ENCODE measurements at regions not wholly inside any gene's neighbourhood (a gene's known extent, or its start where the extent isn't known, plus 50 kb on each side); places are given as distances from the start of the nearest gene placed in this dataset.

DNA sequence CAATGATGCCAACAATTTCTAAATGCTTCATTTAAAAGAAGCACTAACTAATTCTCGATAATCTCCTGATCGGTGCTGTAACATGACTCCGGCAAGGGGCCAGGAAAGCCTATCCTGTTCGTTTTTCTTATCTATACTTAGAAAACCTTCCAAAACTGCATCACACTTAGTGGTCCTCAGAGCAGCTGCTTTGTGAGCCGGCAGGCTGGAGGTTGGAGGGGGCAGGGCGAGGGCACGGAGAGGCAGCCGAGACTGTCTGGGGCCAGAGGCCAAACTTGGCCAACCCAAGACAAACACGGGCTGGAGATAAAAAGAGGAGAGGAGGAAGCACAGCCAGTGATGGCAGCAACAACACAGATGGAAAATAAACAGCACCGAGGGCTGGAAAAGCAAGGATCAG lies 455.7 kb downstream of the BCOR start:
- no peak for DNase-seq (ENCODE audit: extremely low read depth in 1 of 2, low read depth in 1 of 2)

- no peak for DNase-seq (ENCODE audit: extremely low read depth in 1 of 2, low read depth in 1 of 2)
Observed at GRCh38 chrX:39643550-39643949, 454.2 kb downstream of the BCOR start.

GRCh38 chrX:39645178-39645895 lies 452.4 kb downstream of the BCOR start:
- DNase-seq (ENCODE audit: extremely low read depth in 1 of 2, low read depth in 1 of 2) = no peak

DNA sequence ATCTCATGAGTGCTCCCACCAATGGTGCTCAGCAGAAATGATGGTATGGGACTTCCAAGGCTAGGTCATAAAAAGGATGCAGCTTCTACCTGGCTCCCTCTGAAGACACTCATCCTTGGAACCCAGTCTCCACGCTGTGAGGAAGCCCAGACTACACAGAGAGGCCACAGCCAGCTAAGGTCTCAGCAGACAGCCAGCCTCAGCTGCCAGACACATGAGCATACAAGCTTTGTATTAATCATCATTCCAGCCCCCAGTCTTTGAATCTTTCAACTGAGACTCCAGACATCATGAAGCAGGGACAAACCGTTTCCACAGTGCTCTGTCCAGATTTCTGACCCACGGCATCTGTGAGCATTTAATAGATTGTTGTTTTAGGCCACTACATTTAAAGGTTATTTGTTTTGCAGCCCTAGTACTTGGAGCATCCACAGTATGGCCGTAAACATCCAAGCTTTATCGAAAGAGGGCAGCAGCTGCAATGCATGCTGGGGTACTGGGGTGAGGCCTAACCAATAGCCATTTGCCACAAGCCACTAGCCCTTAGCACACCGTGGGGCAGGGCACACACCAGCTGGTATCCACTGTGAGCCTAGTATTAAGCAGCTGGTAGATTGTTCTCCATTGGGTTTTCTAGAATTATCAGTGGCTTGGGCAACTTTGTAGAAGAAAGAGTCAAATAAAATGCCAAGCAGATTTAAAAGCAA lies 449.1 kb downstream of the BCOR start:
- DNase-seq (ENCODE audit: extremely low read depth in 1 of 2, low read depth in 1 of 2) = no peak

GRCh38 chrX:39650768-39651347 lies 446.9 kb downstream of the BCOR start:
- no peak for DNase-seq (ENCODE audit: extremely low read depth in 1 of 2, low read depth in 1 of 2)

- DNase-seq (ENCODE audit: extremely low read depth in 1 of 2, low read depth in 1 of 2) = no peak
Observed at GRCh38 chrX:39652336-39652735, 445.4 kb downstream of the BCOR start.

DNA sequence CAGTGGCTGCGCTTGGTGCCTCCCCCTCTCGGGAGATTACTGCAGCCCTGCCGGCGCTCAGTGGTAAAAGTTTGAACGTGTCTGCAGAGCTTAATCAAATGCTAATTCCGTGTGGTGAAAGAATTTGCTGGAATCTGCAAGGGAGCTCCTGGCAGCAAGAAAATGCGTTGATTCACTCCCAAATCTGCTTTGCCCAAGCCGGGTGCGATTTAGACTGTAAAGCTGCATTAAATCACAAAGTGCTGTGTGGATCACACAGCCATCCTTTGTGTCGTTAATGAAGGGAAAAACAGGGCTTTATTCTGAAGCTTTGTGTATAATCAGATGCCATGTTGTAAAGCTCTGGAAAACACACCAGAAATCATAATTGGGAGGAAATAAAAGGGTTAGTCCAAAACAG lies 444.1 kb downstream of the BCOR start:
- DNase-seq (ENCODE audit: extremely low read depth in 1 of 2, low read depth in 1 of 2) = no peak

DNA sequence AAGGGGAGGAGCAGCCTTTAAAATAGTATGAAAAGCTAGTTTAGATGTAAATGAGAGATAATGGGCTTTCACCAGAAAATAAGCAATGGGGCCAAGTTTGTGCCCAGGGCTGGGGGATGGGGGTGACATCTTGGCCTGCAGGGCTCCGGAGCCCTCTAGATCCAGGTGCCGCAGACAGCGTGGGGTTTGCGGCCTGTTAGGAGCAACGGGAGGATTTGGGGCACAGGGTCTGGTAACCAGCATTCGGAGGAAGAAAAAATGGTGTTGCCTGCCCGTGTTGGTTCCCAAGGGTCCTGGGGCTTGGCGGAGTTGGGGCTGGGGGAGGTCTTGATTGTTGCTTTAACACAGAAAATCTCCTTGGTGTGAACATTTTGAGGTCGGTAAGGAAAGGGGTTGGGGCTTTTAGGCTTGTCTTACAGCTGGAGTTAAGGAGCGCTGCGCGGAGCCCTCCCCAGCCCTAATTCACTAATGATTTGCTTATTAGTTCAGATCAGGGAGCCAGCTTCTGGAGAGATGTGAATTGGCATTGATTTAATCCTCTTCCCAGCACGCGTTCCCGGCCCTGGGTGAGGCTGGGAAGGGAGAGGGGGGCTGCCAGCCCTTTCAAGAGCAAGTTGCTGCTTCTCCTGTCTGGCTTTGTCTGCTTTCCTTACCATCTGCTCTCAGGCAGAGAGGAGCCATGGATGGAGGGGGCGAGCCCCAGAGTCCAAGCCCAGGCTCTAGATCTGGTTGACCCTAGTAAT lies 443.4 kb downstream of the BCOR start:
- no peak for DNase-seq (ENCODE audit: extremely low read depth in 1 of 2, low read depth in 1 of 2)

GRCh38 chrX:39654952-39655351 lies 442.8 kb downstream of the BCOR start:
- DNase-seq (ENCODE audit: extremely low read depth in 1 of 2, low read depth in 1 of 2) = no peak

GRCh38 chrX:39661116-39661907 lies 436.4 kb downstream of the BCOR start:
- DNase-seq (ENCODE audit: extremely low read depth in 1 of 2, low read depth in 1 of 2) = no peak

- DNase-seq (ENCODE audit: extremely low read depth in 1 of 2, low read depth in 1 of 2) = no peak
Observed at GRCh38 chrX:39665830-39666518, 431.8 kb downstream of the BCOR start.

DNA sequence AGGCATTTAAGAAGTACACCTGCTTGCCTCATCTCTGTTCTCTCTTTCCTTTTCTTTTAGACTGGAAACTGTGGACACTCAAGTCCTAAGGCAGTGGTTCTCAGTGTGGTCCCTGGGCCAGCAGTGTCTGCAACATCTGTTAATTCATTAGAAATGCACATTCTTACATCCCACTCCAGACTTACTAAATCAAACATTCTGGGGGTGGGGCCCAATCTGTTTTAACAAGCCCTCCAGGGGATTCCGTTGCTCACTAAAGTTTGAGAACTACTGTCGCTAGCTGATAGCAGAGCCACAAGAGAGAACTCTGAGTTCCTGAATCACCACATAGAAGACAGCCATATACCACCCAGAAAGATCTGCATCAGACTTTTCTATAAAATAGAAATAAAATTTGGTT lies 430.6 kb downstream of the BCOR start:
- DNase-seq (ENCODE audit: extremely low read depth in 1 of 2, low read depth in 1 of 2) = no peak

- DNase-seq (ENCODE audit: extremely low read depth in 1 of 2, low read depth in 1 of 2) = no peak
Observed at GRCh38 chrX:39667736-39668482, 429.8 kb downstream of the BCOR start.

GRCh38 chrX:39669668-39670067 lies 428.1 kb downstream of the BCOR start:
- no peak for DNase-seq (ENCODE audit: extremely low read depth in 1 of 2, low read depth in 1 of 2)

- no peak for DNase-seq (ENCODE audit: extremely low read depth in 1 of 2, low read depth in 1 of 2)
Observed at GRCh38 chrX:39670281-39670680, 427.5 kb downstream of the BCOR start.

DNA sequence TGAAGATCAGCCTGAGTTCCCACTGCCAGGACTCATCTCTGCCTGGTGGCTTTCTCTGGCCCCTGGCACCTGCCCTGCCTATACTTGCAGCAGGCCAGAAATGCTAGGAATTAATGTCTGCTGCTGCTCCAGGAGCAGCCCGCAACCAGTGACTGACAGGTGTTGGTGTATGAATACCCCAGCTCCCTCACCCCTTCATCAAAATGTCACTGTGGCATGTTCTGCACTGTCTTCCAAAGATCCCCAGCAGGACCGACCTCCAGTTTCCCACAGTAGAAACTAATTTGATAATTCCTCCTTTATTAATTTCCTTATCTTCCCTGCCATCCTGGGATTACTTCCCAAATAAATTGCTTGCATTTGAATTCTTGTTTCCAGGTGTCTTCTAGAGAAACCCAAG lies 425.4 kb downstream of the BCOR start:
- DNase-seq (ENCODE audit: extremely low read depth in 1 of 2, low read depth in 1 of 2) = no peak

GRCh38 chrX:39674490-39675161 lies 423.1 kb downstream of the BCOR start:
- DNase-seq (ENCODE audit: extremely low read depth in 1 of 2, low read depth in 1 of 2) = no peak

GRCh38 chrX:39675162-39675553 lies 422.6 kb downstream of the BCOR start:
- DNase-seq (ENCODE audit: extremely low read depth in 1 of 2, low read depth in 1 of 2) = no peak

- DNase-seq (ENCODE audit: extremely low read depth in 1 of 2, low read depth in 1 of 2) = no peak
Observed at GRCh38 chrX:39675619-39676018, 422.1 kb downstream of the BCOR start.

All from stimulated activated CD8-positive, alpha-beta memory T cell treated with anti-CD3 and anti-CD28 coated beads, Interleukin-7, amount 100 ng/mL, for 48 hours (primary cell).